LNCAP (cell line): ENCODE measurements at regions not wholly inside any gene's neighbourhood (a gene's known extent, or its start where the extent isn't known, plus 50 kb on each side); places are given as distances from the start of the nearest gene placed in this dataset.
A peak's percentile ranks its signal among the peaks of the same experiment; 100 is the strongest.

Experiments used
- CTCF ChIP-seq: fragments of 450-650 bp; IDR thresholded peaks from 2 replicates; pipeline ENCODE4 v1.5.1; 2017; ENCODE audit warnings: mild to moderate bottlenecking

DNA sequence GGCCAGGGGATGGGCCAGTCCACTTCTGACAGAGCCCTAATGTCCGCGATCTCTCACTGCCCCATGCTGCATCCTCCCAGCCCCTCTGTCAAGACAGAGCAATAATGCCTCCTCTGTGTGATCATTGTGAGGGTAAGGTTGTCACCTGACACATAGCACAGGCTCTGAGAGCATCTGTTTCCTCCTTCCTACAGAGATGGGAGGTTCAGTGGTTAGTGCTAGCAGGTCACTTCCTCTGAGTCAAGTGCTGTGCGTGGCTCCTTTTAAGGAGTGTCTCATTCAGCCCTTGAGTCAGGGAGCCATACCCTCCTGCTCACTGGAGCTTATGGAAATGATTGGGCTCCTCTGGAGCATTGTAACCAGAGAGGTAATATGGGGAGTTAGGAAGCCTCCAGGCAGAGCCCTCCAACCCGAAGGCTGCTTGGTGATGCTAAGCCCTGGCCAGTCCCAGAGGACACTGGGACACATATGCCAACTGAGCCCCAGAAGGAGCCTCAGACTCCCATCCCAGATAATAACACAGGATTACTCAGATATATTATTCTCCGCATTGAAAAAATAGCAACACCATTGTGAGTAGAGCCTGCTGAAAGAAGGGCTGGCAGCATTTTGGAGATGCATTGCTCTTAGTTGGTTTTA is 189.0 kb downstream of the GALNT1 start:
- TF ChIP-seq CTCF = no peak

- TF ChIP-seq CTCF = no peak
These were observed 189.6 kb downstream of the GALNT1 start for GRCh38 chr18:35771172-35771571.

DNA sequence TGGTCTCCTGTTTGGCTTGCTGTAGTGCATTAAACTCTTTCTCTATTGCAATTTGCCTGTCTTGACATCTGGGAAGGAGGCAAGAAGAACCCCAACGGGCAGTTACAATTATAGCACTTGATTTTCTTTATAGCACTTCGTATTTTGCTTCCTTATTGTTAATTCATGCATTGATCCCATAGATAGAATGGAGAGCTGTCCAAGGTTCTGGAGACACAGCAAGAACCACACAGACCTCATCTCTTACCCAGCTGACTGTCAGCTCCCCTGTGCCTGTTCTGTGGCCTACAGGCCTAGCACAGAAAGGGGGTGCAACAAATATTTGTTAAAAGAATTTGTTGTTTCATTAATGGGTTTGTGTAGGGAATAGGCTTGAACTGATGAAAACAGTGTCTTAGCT is 194.3 kb downstream of the GALNT1 start:
- TF ChIP-seq CTCF = no peak

DNA sequence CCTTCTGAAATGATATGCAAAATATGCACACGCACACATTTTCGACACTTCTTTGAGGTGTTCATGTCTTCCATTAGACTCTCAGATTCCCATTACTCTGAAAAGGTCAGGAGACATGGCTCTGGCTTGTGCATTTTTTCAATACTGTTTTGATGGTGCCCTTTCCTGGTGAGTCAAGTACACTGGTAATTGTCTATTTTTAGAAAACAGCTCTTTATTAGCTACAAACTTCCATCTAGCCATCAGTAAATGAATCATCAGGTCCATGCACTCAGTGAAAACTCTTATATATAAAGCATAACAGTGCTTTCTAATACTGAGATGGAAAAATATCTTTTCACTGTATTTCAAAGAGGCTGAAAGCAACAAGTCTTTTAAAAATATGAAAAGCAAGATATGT is 194.9 kb downstream of the GALNT1 start:
- TF ChIP-seq CTCF = no peak

DNA sequence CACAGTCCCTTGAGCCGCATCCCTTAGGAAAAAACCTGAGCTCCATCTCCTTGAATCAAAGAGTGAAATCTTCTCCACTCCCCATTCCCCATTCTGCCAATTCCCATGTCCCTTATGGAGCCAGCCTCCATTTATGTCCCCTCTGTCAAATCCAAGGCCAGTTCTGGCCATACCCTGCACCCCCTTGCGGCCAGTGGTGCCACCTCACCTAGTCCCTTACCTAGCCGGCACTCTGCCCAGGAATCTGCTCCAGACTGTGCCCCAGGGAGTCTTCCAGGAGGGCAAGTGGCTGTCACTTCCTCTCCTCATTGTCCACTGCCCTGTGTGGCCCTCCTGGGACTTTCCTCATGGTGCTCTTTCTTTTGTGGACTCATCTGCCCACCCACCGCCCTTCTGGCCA is 195.4 kb upstream of the RMP24 start:
- peak; percentile 36; the same call in 1 of the 2 replicates for TF ChIP-seq CTCF

DNA sequence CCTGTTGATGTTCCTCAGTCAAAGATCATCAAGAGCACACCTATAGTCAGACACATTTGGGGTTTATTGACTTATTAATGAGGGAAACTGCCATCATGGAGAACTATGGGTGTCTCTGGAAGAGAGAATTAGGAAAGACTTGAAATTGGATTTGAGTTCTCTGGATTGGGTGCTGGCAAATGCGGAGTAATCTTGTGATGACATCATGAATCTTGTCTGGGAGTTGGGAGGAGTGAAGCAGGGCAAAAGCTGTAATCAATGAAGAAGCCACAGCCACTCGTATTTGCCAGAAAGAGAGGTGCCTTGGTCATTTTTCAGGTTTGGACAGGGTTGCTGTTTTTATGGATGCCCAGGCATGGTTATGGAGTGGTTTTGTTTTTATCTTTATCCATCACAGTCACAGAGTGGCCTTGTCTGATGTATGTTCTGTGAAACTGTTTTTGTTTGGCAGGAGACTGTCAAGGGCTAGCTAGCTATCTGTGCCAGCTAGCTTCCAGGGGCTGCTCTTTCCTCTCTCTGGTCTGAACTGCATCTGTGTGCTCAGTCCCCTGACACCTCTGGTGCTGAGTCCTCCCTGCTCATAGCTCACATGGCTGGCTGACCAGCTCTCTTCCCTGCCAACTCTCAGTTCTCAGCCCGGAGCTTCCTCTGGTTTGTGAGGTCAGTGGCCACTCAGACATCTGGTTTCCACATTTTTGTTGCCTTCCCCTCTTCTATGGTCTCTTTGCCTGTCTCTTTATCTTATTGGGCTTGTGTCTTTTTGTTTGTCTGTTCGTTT is 193.4 kb upstream of the RMP24 start:
- no peak for TF ChIP-seq CTCF

DNA sequence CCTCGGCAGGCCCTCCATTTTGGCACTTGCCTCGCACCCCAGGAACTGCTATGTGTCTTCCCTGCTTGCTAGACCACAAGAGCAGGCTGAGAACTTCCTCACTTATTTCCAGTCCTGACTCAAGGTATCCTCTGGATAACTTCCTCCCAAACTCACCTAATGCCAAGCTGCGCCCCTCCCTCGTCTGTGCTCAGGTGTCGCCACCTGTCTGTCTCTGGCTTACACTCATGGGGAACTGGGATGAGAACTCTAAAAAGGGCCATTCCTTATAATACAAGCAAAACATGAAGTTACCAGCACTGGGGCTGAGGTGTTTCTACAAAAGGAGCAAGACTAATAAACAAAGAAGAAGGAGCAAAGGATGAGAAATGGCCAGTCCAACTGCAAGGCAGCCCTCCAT is 191.5 kb upstream of the RMP24 start:
- TF ChIP-seq CTCF = no peak
